Endothelial cell of umbilical vein (primary cell): ENCODE measurements at regions not wholly inside any gene's neighbourhood (a gene's known extent, or its start where the extent isn't known, plus 50 kb on each side); places are given as distances from the start of the nearest gene placed in this dataset.

Experiments used
- BruUV-seq: library from RNA; stranded (reverse); fragments of 400-500 nt; replicated peaks from 2 replicates; lab custom pipeline; 2021; lab: Mats Ljungman, UMichigan
- CTCF ChIA-PET: fragments of 300-600, 350-600 bp; sonication (Branson Sonifier 250); formaldehyde crosslinking; loops from one replicate; lab custom pipeline; 2021; ENCODE audit warnings: antibody characterized with exemption, inconsistent platforms; lab: Charles Lee
- POLR2A ChIA-PET: fragments of 300-600, 350-600 bp; sonication (Branson Sonifier 250); formaldehyde crosslinking; loops from one replicate; lab custom pipeline; 2021; ENCODE audit warnings: antibody characterized with exemption, inconsistent platforms; lab: Charles Lee
- DNase-seq: peaks from one replicate; pipeline ENCODE4 v3.0.0-alpha.2; 2011; ENCODE audit warnings: low read depth, low spot score
- FAIRE-seq: peaks from 2 replicates; lab custom pipeline; 2011; peaks lifted over from hg19 to GRCh38; lab: Jason Lieb, UNC
- H2AFZ ChIP-seq: 2 replicates; pipeline ENCODE4 v1.6.0; 2012; ENCODE audit warnings: low read depth, low read length, control low read depth, inconsistent platforms
- H3K27ac ChIP-seq: 2 replicates; pipeline ENCODE4 v1.5.1; 2011; ENCODE audit warnings: low read depth, mild to moderate bottlenecking, control low read depth, low read length, moderate library complexity; ENCODE audit not compliant: insufficient read depth
- H3K27me3 ChIP-seq, 2 experiments: 2 replicates each; pipeline versions ENCODE4 v1.6.0 to v1.6.1; 2011; ENCODE audit warnings: low read length in 2 of 2, mixed read lengths in 1 of 2; ENCODE audit not compliant: control insufficient read depth in 2 of 2, insufficient read depth in 2 of 2
- H3K36me3 ChIP-seq, 2 experiments: 2 replicates in 1 of 2; 3 replicates in 1 of 2; pipeline ENCODE4 v1.5.1; 2011; ENCODE audit warnings: low read length in 2 of 2, mild to moderate bottlenecking in 1 of 2, moderate library complexity in 1 of 2; ENCODE audit not compliant: control insufficient read depth in 2 of 2, insufficient read depth in 2 of 2; ENCODE audit errors: extremely low read depth in 1 of 2
- H3K4me1 ChIP-seq: 3 replicates; pipeline ENCODE4 v1.5.1; 2011; ENCODE audit warnings: mild to moderate bottlenecking, low read length; ENCODE audit not compliant: control insufficient read depth, insufficient read depth; ENCODE audit errors: extremely low read depth
- H3K4me2 ChIP-seq: 2 replicates; pipeline ENCODE4 v1.6.1; 2011; ENCODE audit warnings: low read length, control low read depth, mixed read lengths; ENCODE audit not compliant: insufficient read depth
- H3K4me3 ChIP-seq, 3 experiments: fragments of 200-600 bp in 1 of 3; sonication (generic), shearing (Covaris generic) in 1 of 3; replicated peaks in 1 of 3; 2 replicates each; pipeline ENCODE4 v1.5.1; 2011 to 2016; ENCODE audit warnings: control low read depth in 3 of 3, low read length in 3 of 3, mild to moderate bottlenecking in 2 of 3, inconsistent platforms in 1 of 3, low read depth in 1 of 3, moderate library complexity in 1 of 3; ENCODE audit not compliant: insufficient read depth in 1 of 3
- H3K79me2 ChIP-seq: 2 replicates; pipeline ENCODE4 v1.6.0; 2012; ENCODE audit warnings: low read length, inconsistent platforms; ENCODE audit not compliant: control insufficient read depth, insufficient read depth
- H3K9ac ChIP-seq: replicated peaks from 2 replicates; pipeline ENCODE3; 2011; ENCODE audit warnings: low read length, control low read depth; ENCODE audit not compliant: insufficient read depth; ENCODE audit errors: extremely low read depth
- H3K9me1 ChIP-seq: replicated peaks from 3 replicates; pipeline ENCODE4 v1.6.0; 2011; ENCODE audit warnings: mild to moderate bottlenecking, low read length; ENCODE audit not compliant: control insufficient read depth, insufficient read depth; ENCODE audit errors: extremely low read depth
- H3K9me3 ChIP-seq: replicated peaks from 2 replicates; pipeline ENCODE4 v1.5.1; 2012; ENCODE audit warnings: low read length, inconsistent platforms; ENCODE audit not compliant: control insufficient read depth, insufficient read depth
- H4K20me1 ChIP-seq: replicated peaks from 2 replicates; pipeline ENCODE3; 2011; ENCODE audit warnings: mild to moderate bottlenecking, low read length; ENCODE audit not compliant: control insufficient read depth, insufficient read depth; ENCODE audit errors: extremely low read depth
- CTCF ChIP-seq, 2 donors: IDR thresholded peaks; 1 replicate in 1 of 2; 2 replicates in 1 of 2; pipeline ENCODE4 v1.5.1; 2011; ENCODE audit warnings: low read length in 2 of 2, mild to moderate bottlenecking in 2 of 2, moderate library complexity in 2 of 2, control low read depth in 1 of 2, inconsistent platforms in 1 of 2, low read depth in 1 of 2; ENCODE audit not compliant: insufficient read depth in 1 of 2; ENCODE audit errors: extremely low read depth in 1 of 2
- EZH2 ChIP-seq: IDR thresholded peaks from 2 replicates; pipeline ENCODE4 v1.6.1; 2012; ENCODE audit warnings: borderline replicate concordance, low read depth, mild to moderate bottlenecking, moderate library complexity, low read length, inconsistent platforms; ENCODE audit not compliant: severe bottlenecking
- FOS ChIP-seq: IDR thresholded peaks from 2 replicates; pipeline ENCODE4 v1.6.1; 2011; ENCODE audit warnings: mild to moderate bottlenecking, low read length, moderate library complexity, borderline replicate concordance; ENCODE audit not compliant: insufficient read depth
- GATA2 ChIP-seq: IDR thresholded peaks from 2 replicates; pipeline ENCODE4 v1.7.0; 2011; ENCODE audit warnings: low read depth, mild to moderate bottlenecking, moderate library complexity, mixed read lengths, low read length; ENCODE audit not compliant: insufficient read length, insufficient read depth
- JUN ChIP-seq: IDR thresholded peaks from 2 replicates; pipeline ENCODE4 v1.6.1; 2011; ENCODE audit warnings: borderline replicate concordance, low read depth; ENCODE audit not compliant: insufficient read length, insufficient read depth
- MAX ChIP-seq: IDR thresholded peaks from 2 replicates; pipeline ENCODE4 v1.6.1; 2011; ENCODE audit not compliant: insufficient read depth, insufficient read length
- MYC ChIP-seq: IDR thresholded peaks from one replicate; pipeline ENCODE4 v1.6.1; 2011; ENCODE audit warnings: mild to moderate bottlenecking, low read depth, low read length
- POLR2A ChIP-seq: IDR thresholded peaks from 2 replicates; pipeline ENCODE4 v1.6.1; 2012; ENCODE audit warnings: low read depth, mild to moderate bottlenecking, control low read depth, low read length
- POLR2AphosphoS5 ChIP-seq: IDR thresholded peaks from 2 replicates; pipeline ENCODE4 v1.6.1; 2012; ENCODE audit warnings: low read depth, mild to moderate bottlenecking, control low read depth, low read length, moderate library complexity; ENCODE audit not compliant: insufficient read depth
- dilution Hi-C: fragments of 300-500 bp; cut with MboI; formaldehyde crosslinking; loops from one replicate; pipeline ENCODE4 v1.15.0; 2019; ENCODE audit warnings: low sequenced_read_pairs; ENCODE audit not compliant: extremely low pct_ligation_motif_present
- intact Hi-C: fragments of 100-400 bp; cut with micrococcal nuclease; formaldehyde crosslinking; loops from one replicate; pipeline ENCODE4 v1.10.0; 2022

GRCh38 chr9:88221105-88221504 lies 82.8 kb upstream of the SPATA31C2 start:
- no TSS peak for BruUV-seq
- Histone ChIP-seq H3K36me3 (no peaks in the 10 kb centered on the region), H3K9ac (no peak overlapping the region), H3K4me2 (no peak overlapping the region), H4K20me1 (no peaks in the 10 kb centered on the region), H2AFZ (no peak overlapping the region), H3K9me3 (no peaks in the 10 kb centered on the region), H3K27ac (no peak overlapping the region), H3K4me3 (no peak overlapping the region), H3K9me1 (no peaks in the 10 kb centered on the region), H3K79me2 (no peaks in the 10 kb centered on the region), H3K4me1 (no peaks in the 10 kb centered on the region), H3K27me3 (no peaks in the 10 kb centered on the region)
- intact Hi-C loops = no loop called here
- POLR2A ChIA-PET = no interaction called here
- FAIRE-seq = no peak
- dilution Hi-C loops = no loop called here
- DNase-seq = no peak
- CTCF ChIA-PET = no interaction called here
- no peak for TF ChIP-seq CTCF (IDR thresholded peaks at IDR 0.05; ENCODE audit: extremely low read depth in 1 of 2, insufficient read depth in 1 of 2, low read depth in 1 of 2, low read length in 2 of 2)
- no peak for TF ChIP-seq GATA2
- TF ChIP-seq MYC = no peak
- TF ChIP-seq POLR2AphosphoS5 = no peak

GRCh38 chr9:88220652-88221051 lies 82.4 kb upstream of the SPATA31C2 start:
- CTCF ChIA-PET = no interaction called here
- Histone ChIP-seq H3K9ac (no peak overlapping the region), H3K9me3 (no peaks in the 10 kb centered on the region), H3K27me3 (no peaks in the 10 kb centered on the region), H3K36me3 (no peaks in the 10 kb centered on the region), H3K27ac (no peak overlapping the region), H3K9me1 (no peaks in the 10 kb centered on the region), H3K79me2 (no peaks in the 10 kb centered on the region), H3K4me3 (no peak overlapping the region), H4K20me1 (no peaks in the 10 kb centered on the region), H3K4me1 (no peaks in the 10 kb centered on the region), H3K4me2 (no peak overlapping the region), H2AFZ (no peak overlapping the region)
- no peak for FAIRE-seq
- dilution Hi-C loops = no loop called here
- POLR2A ChIA-PET = no interaction called here
- BruUV-seq = no TSS peak
- no peak for DNase-seq
- intact Hi-C loops = no loop called here
- TF ChIP-seq POLR2A (no peak), MAX (no peak), MYC (no peak), GATA2 (no peak), EZH2 (no peak), JUN (no peak), POLR2AphosphoS5 (no peak), FOS (no peak), CTCF (IDR thresholded peaks at IDR 0.05; ENCODE audit: extremely low read depth in 1 of 2, insufficient read depth in 1 of 2, low read depth in 1 of 2, low read length in 2 of 2) (no peak)
